ENCODE measurements at regions not wholly inside any gene's neighbourhood (a gene's known extent, or its start where the extent isn't known, plus 50 kb on each side); places are given as distances from the start of the nearest gene placed in this dataset.

DNA sequence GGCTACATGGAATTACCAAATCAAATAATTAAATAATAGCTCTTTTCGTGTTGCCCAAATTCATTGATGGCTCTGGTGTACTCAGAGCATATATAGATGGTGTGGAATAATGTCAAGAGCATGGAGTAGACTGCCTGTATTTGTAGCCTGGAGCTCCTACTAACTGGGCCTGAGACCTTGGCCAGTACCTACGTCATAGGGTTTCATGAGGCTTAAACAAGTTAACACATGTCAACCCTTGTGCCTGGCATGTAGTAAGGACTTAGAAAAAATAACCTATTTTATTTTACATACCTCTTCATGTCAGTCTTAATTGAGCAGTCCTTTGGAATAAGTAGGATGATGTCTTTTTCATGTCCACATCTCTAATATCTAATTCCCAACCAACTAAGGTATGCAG lies 223.7 kb upstream of the DPH6 start:
- no peak for DNase-seq (ENCODE audit: low read depth in 2 of 2)

GRCh38 chr15:35771746-35772442 lies 225.9 kb upstream of the DPH6 start:
- no peak for DNase-seq (ENCODE audit: low read depth in 2 of 2)

GRCh38 chr15:35774653-35775052 lies 228.7 kb upstream of the DPH6 start:
- no peak for DNase-seq (ENCODE audit: low read depth in 2 of 2)

DNA sequence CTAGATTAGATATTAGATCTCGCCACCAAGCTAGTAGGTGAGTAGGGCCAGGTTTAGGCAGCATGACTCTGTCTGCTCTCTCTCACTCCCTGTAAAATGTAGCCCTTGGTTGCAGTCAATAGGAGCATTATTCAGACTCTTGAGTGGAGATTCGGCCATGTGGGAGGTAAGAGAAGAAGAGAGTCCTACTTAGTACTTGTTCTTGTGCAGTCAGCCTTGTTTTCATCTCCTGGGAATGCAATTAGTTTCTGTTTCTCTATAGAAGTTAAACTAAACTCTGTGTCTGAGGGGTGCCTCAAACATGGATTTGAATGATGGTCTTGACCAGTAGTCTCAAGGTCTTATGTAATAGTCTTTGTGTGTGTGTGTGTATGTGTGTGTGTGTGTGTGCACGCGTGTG lies 229.5 kb upstream of the DPH6 start:
- DNase-seq (ENCODE audit: low read depth in 2 of 2) = no peak

- no peak for DNase-seq (ENCODE audit: low read depth in 2 of 2)
Observed at GRCh38 chr15:35777061-35777460, 231.1 kb upstream of the DPH6 start.

DNA sequence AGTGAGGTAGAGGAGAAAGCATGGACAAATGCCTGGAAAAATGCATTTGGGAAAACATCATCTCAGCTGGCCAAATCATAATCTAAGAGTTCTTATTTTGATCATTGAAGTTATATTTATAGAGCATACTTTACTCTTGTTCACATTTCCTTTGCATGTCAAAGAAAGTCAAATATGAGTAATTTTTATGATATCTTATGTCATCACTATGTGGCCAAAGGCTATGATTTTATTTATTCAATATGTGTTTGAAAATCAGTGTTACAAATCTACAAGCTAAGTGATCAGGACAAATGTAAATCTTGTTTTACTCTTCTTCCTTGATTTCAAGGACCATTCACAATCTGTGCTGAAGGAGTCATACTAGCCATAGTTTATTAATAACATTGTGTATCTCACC lies 237.2 kb upstream of the DPH6 start:
- DNase-seq (ENCODE audit: low read depth in 2 of 2) = no peak

GRCh38 chr15:35784745-35785144 lies 238.8 kb upstream of the DPH6 start:
- no peak for DNase-seq (ENCODE audit: low read depth in 2 of 2)

DNA sequence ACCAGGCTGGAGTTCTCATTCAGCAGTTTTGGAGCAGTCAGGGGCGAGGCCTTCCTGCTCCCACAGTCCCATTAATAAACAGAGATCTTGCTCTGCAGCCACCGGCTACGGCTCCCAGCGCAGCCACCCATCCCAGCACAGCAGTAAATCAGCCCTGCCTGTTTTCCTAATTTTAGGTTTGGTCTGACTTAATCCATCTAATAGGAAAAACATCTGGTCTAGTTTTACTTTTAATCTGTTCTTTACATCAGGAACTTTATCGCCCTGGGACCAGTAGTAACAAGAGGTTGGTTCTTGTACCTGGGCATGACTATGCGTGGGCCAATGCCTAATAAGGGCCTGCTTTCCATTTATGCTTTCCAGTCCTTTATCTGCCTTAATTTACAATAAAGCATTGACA lies 264.0 kb upstream of the DPH6 start:
- DNase-seq (ENCODE audit: low read depth in 2 of 2) = no peak

DNA sequence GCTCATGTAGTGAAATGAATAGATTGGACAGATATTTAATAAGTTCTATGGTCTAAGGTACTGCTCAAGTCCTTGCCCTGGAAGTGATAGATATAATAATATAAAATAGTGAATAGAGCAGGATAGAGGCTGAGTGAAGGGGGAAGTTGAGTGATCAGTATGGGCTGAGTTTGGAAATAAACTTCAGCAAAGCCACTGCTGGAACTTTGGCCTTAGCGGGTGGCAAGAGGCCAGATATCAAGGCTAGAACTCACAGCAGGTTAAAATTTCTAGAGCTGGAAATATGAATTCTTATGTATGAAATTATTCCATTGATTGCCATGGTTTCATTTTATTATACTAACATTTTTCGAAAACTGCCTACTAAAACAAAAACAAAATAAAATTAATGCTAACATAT lies 267.6 kb upstream of the DPH6 start:
- DNase-seq (ENCODE audit: low read depth in 2 of 2) = no peak

DNA sequence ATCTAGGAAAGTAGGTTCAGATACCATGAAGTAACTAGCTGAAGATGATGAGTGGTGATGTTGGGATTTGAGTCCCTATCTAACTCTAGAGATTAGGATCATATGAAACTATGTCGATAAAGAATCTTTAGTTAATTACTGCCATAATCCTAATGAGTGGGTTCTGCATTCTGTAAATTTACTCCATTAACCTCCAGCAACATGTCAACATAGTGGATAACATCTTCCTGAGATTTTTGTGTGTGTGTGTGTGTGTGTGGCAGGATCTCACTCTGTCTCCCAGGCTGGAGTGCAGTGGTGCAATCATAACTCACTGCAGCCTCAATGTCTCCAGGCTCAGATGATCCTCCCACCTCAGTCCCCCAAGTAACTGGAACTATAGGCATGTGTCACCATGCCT lies 272.9 kb upstream of the DPH6 start:
- DNase-seq (ENCODE audit: low read depth in 2 of 2) = no peak

DNA sequence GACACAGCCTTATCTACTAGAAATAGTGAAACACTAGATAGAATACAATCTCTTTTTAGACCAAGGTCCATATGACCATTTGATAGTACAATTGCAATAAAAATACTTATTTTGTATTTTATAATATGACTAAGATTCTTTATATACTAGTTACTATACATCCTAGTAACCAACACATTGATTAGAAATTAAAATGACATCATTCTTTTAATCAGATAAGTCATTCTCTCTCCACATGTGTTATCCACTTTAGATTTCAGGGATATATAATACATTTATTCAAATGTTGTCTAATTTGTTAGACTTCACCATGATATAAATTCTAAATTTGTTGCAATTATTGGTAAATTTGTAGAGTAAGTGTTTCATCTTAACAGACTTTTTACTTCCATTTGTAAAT lies 276.2 kb upstream of the DPH6 start:
- DNase-seq (ENCODE audit: low read depth in 2 of 2) = no peak

DNA sequence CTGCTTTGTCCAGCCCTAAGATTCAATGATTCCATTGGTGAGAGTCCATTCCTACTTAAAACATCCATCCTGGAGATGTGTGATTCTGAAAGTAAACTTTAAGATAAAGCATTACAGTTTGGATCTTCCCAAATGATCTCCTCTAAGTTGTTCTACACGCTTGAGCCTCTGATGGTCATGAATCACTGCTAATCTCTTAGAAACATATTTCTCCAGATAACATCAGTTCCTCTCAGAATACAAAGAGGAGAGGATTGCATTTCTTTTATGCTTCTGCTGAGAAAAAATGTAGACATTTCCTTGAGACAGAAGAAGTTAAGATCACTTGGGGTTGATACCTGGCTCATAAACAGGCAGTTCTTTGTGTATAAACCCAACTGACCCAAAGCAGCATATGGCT lies 281.2 kb upstream of the DPH6 start:
- DNase-seq (ENCODE audit: low read depth in 2 of 2) = no peak

GRCh38 chr15:35827911-35828310 lies 281.9 kb upstream of the DPH6 start:
- no peak for DNase-seq (ENCODE audit: low read depth in 2 of 2)

GRCh38 chr15:35833581-35833980 lies 287.6 kb upstream of the DPH6 start:
- no peak for DNase-seq (ENCODE audit: low read depth in 2 of 2)

DNA sequence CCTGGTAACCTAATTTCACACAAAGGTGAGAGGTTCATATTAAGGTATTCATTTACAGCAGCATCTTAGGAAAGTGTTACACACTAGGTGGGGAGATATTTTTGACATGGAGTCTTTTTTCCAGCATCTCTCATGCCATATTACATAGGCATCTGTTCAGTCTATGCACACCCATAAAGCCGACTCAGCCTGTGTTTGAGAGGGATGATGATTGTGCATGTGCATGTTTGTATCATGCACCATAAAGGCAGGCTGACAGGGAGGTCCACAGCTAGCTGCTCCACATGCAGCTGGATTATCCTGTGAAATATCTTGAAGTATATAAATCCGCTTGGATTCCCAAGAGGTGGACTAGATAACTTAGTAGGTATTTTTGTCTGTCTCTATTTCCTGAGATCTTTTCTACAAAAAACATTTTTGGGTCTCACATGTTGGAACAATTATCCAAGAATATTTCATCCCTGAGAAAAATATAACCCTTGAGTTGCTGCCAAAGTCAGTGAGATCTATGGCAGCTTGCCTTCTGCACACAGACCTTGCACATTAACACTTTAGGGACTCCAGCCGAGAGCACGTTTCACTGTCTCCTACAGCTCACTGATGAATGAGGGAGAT lies 288.4 kb upstream of the DPH6 start:
- no peak for DNase-seq (ENCODE audit: low read depth in 2 of 2)

- DNase-seq (ENCODE audit: low read depth in 2 of 2) = no peak
Observed at GRCh38 chr15:35834866-35835265, 288.9 kb upstream of the DPH6 start.

GRCh38 chr15:35838424-35839111 lies 292.6 kb upstream of the DPH6 start:
- DNase-seq (ENCODE audit: low read depth in 2 of 2) = no peak

DNA sequence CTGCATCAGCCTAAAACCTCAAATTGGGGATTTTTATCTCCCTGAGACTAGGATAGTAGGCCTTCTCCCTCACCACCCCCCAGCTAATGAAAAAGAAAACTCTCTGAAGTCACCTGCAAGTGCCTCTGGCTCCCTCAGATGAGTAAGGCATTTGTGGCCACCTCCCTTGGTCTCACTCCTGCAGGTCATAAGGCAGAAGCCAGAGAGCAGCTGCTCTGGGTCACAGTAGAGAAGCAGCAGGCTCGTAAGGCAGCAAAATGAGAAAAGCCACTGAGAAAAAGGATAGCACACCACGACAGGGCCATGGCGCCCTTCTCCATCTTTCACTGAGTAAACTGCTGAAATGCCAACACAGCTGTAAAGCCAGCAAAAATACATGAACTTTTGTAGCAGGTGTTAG lies 296.7 kb upstream of the DPH6 start:
- DNase-seq (ENCODE audit: low read depth in 2 of 2) = no peak

DNA sequence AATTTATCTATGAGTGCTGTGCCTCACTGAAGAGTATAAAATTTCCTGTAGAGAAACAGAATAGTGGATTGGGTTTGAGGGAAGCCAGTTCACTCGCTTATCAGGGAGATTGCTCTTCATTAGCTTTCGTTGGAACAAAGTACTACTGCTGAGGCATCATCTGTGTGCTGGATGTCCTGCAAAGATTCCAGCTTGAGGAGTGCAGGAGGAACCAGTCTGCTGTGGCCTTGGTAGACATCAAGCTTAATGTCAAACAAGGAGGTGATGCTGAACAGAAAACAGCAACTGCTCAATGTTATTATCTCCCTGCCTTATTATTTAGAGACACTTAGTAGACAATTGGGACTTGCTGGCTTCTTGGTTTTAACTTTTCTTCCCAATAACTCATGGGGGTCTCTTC lies 297.5 kb upstream of the DPH6 start:
- DNase-seq (ENCODE audit: low read depth in 2 of 2) = no peak

DNA sequence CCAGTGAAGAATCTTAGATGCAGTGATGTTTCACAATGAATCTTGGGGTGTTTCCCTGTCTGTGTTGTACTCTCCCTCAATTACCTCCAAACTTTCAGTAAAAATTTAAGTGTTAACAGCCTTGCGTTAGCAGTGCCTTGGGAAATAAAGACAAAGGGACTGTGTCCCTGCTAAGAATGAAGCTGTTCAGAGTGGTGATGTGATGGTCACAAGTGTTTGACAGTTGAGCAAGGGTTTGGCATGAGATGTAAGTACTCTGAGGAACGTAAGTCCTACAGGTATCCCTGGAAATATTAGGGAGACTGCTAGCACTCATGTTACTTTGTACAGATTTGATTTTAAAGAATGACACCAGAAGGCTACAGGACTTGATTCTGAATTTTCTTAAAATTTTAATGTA lies 304.3 kb upstream of the DPH6 start:
- DNase-seq (ENCODE audit: low read depth in 2 of 2) = no peak

DNA sequence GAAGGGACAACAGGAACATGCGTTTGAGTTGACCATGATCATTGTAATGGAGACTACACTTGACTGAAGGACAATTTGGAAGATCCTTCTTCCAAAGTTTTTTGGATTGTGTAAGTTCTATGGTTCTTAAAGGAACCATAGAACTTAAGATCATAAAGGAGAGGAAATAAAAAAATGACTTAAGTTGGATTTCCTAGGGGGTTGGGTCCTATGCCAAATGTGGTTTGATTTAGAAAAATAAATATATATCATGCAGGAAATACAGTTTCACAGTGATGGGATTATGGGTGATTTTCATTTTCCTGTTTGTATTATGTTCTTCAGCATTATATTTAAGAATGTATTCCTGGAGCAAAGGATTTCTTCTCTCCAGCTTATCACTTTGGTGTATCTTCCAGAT lies 305.5 kb upstream of the DPH6 start:
- no peak for DNase-seq (ENCODE audit: low read depth in 2 of 2)

- DNase-seq (ENCODE audit: low read depth in 2 of 2) = no peak
Observed at GRCh38 chr15:35852818-35853624, 307.1 kb upstream of the DPH6 start.

DNA sequence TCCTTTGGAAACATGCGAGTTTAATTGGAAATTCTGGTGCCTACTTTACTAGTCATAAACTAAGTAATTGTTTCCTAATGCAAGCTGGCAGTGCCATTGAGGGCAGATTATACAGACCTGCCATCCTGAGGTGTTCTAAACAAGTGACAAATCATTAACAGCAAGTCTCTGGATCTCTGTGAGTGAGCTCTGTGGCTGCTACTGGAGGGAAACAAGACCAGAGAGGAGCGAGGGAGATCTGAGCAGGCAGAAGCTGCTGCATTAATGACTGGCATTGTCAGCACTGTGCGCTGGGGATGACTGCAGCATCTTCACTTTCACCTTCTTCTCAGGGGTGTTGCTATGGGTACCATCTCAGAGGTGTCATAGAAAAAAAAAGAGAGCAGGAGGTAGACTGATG lies 308.4 kb upstream of the DPH6 start:
- DNase-seq (ENCODE audit: low read depth in 2 of 2) = no peak
